ENCODE measurements at regions not wholly inside any gene's neighbourhood (a gene's known extent, or its start where the extent isn't known, plus 50 kb on each side); places are given as distances from the start of the nearest gene placed in this dataset.

GRCh38 chr2:6434438-6434837, 431.3 kb downstream of the CMPK2 start:
- TF ChIP-seq CTCF (conservative IDR thresholded peaks at IDR 0.05; ENCODE audit: low read length) (no peak), EZH2phosphoT487 (IDR thresholded peaks at IDR 0.05; ENCODE audit: borderline replicate concordance) (no peak)

Data from Loucy (cell line).